ENCODE measurements at regions not wholly inside any gene's neighbourhood (a gene's known extent, or its start where the extent isn't known, plus 50 kb on each side); places are given as distances from the start of the nearest gene placed in this dataset.

- Histone ChIP-seq H3K36me3 (no peaks in the 10 kb centered on the region), H3K4me3 (no peak overlapping the region), H3K4me1 (no peaks in the 10 kb centered on the region), H3K9me3 (no peaks in the 10 kb centered on the region), H3K27ac (no peak overlapping the region), H3K27me3 (no peaks in the 10 kb centered on the region)
- DNase-seq (ENCODE audit: low spot score): no peak
- no peak for TF ChIP-seq CTCF (IDR thresholded peaks at IDR 0.05)
Measured at GRCh38 chr12:97394657-97395056, 67.9 kb upstream of the RMST start.

GRCh38 chr12:97397008-97397407 lies 65.6 kb upstream of the RMST start:
- no peaks in the 10 kb centered on the region for H3K36me3 ChIP-seq
- H3K4me3 ChIP-seq: no peak overlapping the region
- no peaks in the 10 kb centered on the region for H3K27me3 ChIP-seq
- TF ChIP-seq CTCF (IDR thresholded peaks at IDR 0.05): no peak
- no peaks in the 10 kb centered on the region for H3K9me3 ChIP-seq
- H3K4me1 ChIP-seq: no peaks in the 10 kb centered on the region
- no peak overlapping the region for H3K27ac ChIP-seq
- DNase-seq (ENCODE audit: low spot score): no peak

GRCh38 chr12:97398704-97399103 lies 63.9 kb upstream of the RMST start:
- H3K4me1 ChIP-seq: no peaks in the 10 kb centered on the region
- H3K36me3 ChIP-seq: no peaks in the 10 kb centered on the region
- no peaks in the 10 kb centered on the region for H3K27me3 ChIP-seq
- H3K9me3 ChIP-seq: no peaks in the 10 kb centered on the region
- H3K27ac ChIP-seq: no peak overlapping the region
- DNase-seq (ENCODE audit: low spot score): no peak
- TF ChIP-seq CTCF (IDR thresholded peaks at IDR 0.05): no peak
- no peak overlapping the region for H3K4me3 ChIP-seq

GRCh38 chr12:97404093-97404492 lies 58.5 kb upstream of the RMST start:
- Histone ChIP-seq H3K27ac (no peak overlapping the region), H3K9me3 (no peaks in the 10 kb centered on the region), H3K4me1 (no peaks in the 10 kb centered on the region), H3K36me3 (no peaks in the 10 kb centered on the region), H3K27me3 (no peaks in the 10 kb centered on the region), H3K4me3 (no peak overlapping the region)
- no peak for DNase-seq (ENCODE audit: low spot score)
- TF ChIP-seq CTCF (IDR thresholded peaks at IDR 0.05): no peak

- no peak overlapping the region for H3K4me3 ChIP-seq
- no peaks in the 10 kb centered on the region for H3K4me1 ChIP-seq
- H3K9me3 ChIP-seq: no peaks in the 10 kb centered on the region
- TF ChIP-seq CTCF (IDR thresholded peaks at IDR 0.05): peak; percentile 31 to 68
- DNase-seq (ENCODE audit: low spot score): no peak
- no peaks in the 10 kb centered on the region for H3K27me3 ChIP-seq
- no peaks in the 10 kb centered on the region for H3K36me3 ChIP-seq
- H3K27ac ChIP-seq: no peak overlapping the region
Measured at GRCh38 chr12:97404543-97404942, 58.1 kb upstream of the RMST start.

- no peak for TF ChIP-seq CTCF (IDR thresholded peaks at IDR 0.05)
- H3K27me3 ChIP-seq: no peaks in the 10 kb centered on the region
- no peak overlapping the region for H3K27ac ChIP-seq
- H3K9me3 ChIP-seq: no peaks in the 10 kb centered on the region
- no peak overlapping the region for H3K4me3 ChIP-seq
- no peaks in the 10 kb centered on the region for H3K36me3 ChIP-seq
- no peak for DNase-seq (ENCODE audit: low spot score)
- H3K4me1 ChIP-seq: no peaks in the 10 kb centered on the region
Measured at GRCh38 chr12:97408363-97408762, 54.2 kb upstream of the RMST start.

Measured in right atrium auricular region (tissue), 2 donors.